GM23338 (cell line): ENCODE measurements at regions not wholly inside any gene's neighbourhood (a gene's known extent, or its start where the extent isn't known, plus 50 kb on each side); places are given as distances from the start of the nearest gene placed in this dataset.

Source experiments
- ATAC-seq: fragments of 200-7000 bp; cut with Tn5 transposase; 3 replicates; pipeline ENCODE4 v1.9.1; 2020
- DNase-seq: peaks from one replicate; pipeline ENCODE4 v3.0.0-alpha.2; 2015; ENCODE audit warnings: low spot score
- H2AFZ ChIP-seq: fragments of 200-600 bp; sonication (generic); 2 replicates; pipeline ENCODE4 v1.8.0; 2016; ENCODE audit warnings: antibody characterized with exemption, mild to moderate bottlenecking, moderate library complexity
- H3F3A ChIP-seq: fragments of 200-600 bp; sonication (generic); replicated peaks from 2 replicates; pipeline ENCODE4 v1.8.0; 2017; ENCODE audit warnings: antibody characterized with exemption, mixed run types, low read depth
- H3K27ac ChIP-seq: fragments of 200-600 bp; sonication (generic); 2 replicates; pipeline ENCODE4 v1.6.1; 2016; ENCODE audit warnings: low read depth
- H3K27me3 ChIP-seq: fragments of 200-600 bp; sonication (generic); 2 replicates; pipeline ENCODE4 v1.8.0; 2016; ENCODE audit warnings: mild to moderate bottlenecking, mixed run types, moderate library complexity; ENCODE audit not compliant: insufficient read depth
- H3K36me3 ChIP-seq: fragments of 200-600 bp; sonication (generic); 2 replicates; pipeline ENCODE4 v1.8.0; 2016; ENCODE audit warnings: mild to moderate bottlenecking; ENCODE audit not compliant: insufficient read depth
- H3K4me1 ChIP-seq: fragments of 200-600 bp; sonication (generic); 2 replicates; pipeline ENCODE4 v1.8.0; 2016; ENCODE audit warnings: mild to moderate bottlenecking, moderate library complexity; ENCODE audit not compliant: insufficient read depth
- H3K4me2 ChIP-seq: fragments of 200-600 bp; sonication (generic); 2 replicates; pipeline ENCODE4 v1.7.1; 2017; ENCODE audit warnings: mixed run types
- H3K4me3 ChIP-seq: fragments of 200-600 bp; sonication (generic); 2 replicates; pipeline ENCODE4 v1.6.1; 2016; ENCODE audit warnings: mixed run types
- H3K79me2 ChIP-seq: fragments of 200-600 bp; sonication (generic); replicated peaks from 2 replicates; pipeline ENCODE4 v1.8.0; 2017; ENCODE audit warnings: mild to moderate bottlenecking; ENCODE audit not compliant: insufficient read depth
- H3K9me2 ChIP-seq: fragments of 200-600 bp; sonication (generic); 2 replicates; pipeline ENCODE4 v1.8.0; 2017; ENCODE audit not compliant: insufficient read depth
- H4K20me1 ChIP-seq: fragments of 200-600 bp; sonication (generic); replicated peaks from 2 replicates; pipeline ENCODE4 v1.8.0; 2017; ENCODE audit warnings: mild to moderate bottlenecking; ENCODE audit not compliant: insufficient read depth
- H3K27ac Mint-ChIP-seq: 2 replicates; pipeline ENCODE4 v1.8.0; 2020; ENCODE audit warnings: inconsistent platforms, mild to moderate bottlenecking, moderate library complexity, mixed read lengths
- H3K27me3 Mint-ChIP-seq: 3 replicates; pipeline ENCODE4 v1.8.0; 2022; ENCODE audit warnings: low read depth, mild to moderate bottlenecking, moderate library complexity, mixed read lengths, inconsistent platforms; ENCODE audit not compliant: insufficient read depth, poor library complexity
- H3K36me3 Mint-ChIP-seq: 3 replicates; pipeline ENCODE4 v1.8.0; 2021; ENCODE audit warnings: low read depth, mild to moderate bottlenecking, inconsistent platforms, moderate library complexity, mixed read lengths
- H3K4me1 Mint-ChIP-seq: 3 replicates; pipeline ENCODE4 v1.8.0; 2020; ENCODE audit warnings: mild to moderate bottlenecking, inconsistent platforms, mixed read lengths
- H3K4me3 Mint-ChIP-seq: 3 replicates; pipeline ENCODE4 v1.8.0; 2021; ENCODE audit warnings: moderate library complexity, mild to moderate bottlenecking, inconsistent platforms, mixed read lengths
- H3K9me3 Mint-ChIP-seq: 3 replicates; pipeline ENCODE4 v1.8.0; 2020; ENCODE audit warnings: moderate library complexity, mild to moderate bottlenecking, inconsistent platforms, mixed read lengths
- CREB1 ChIP-seq: fragments of 250-450 bp; sonication (Bioruptor Pico); IDR thresholded peaks from 2 replicates; pipeline ENCODE4 v1.5.0; 2020; ENCODE audit warnings: low read depth, mild to moderate bottlenecking, moderate library complexity
- CTCF ChIP-seq, 2 experiments: fragments of 200-600 bp in 1 of 2; sonication (generic) in 1 of 2; conservative IDR thresholded peaks; 2 replicates each; pipeline versions ENCODE4 v1.5.1 to v1.6.1; 2016 to 2017; ENCODE audit warnings: antibody characterized with exemption in 2 of 2, low read depth in 2 of 2, mild to moderate bottlenecking in 2 of 2, moderate library complexity in 1 of 2
- EZH2phosphoT487 ChIP-seq: fragments of 200-600 bp; sonication (generic); IDR thresholded peaks from one replicate; pipeline ENCODE4 v1.8.1; 2018; ENCODE audit warnings: antibody characterized with exemption; ENCODE audit not compliant: unreplicated experiment
- NANOG ChIP-seq: IDR thresholded peaks from 2 replicates; pipeline ENCODE4 v1.6.1; 2016; ENCODE audit warnings: antibody characterized with exemption, borderline replicate concordance
- POLR2AphosphoS5 ChIP-seq: IDR thresholded peaks from 2 replicates; pipeline ENCODE4 v1.6.1; 2016; ENCODE audit warnings: antibody characterized with exemption, low read depth
- REST ChIP-seq: IDR thresholded peaks from one replicate; pipeline ENCODE4 v1.6.1; 2018; ENCODE audit warnings: antibody characterized with exemption; ENCODE audit not compliant: unreplicated experiment
- STAT1 ChIP-seq: IDR thresholded peaks from one replicate; pipeline ENCODE4 v1.6.1; 2016; ENCODE audit warnings: antibody characterized with exemption; ENCODE audit not compliant: unreplicated experiment
- ZNF114 ChIP-seq: fragments of 250-450 bp; sonication (Bioruptor Pico); IDR thresholded peaks from 2 replicates; pipeline ENCODE4 v1.5.0; 2020; ENCODE audit warnings: mild to moderate bottlenecking, moderate library complexity
- ZNF331 ChIP-seq: fragments of 250-450 bp; sonication (Bioruptor Pico); IDR thresholded peaks from 2 replicates; pipeline ENCODE4 v1.5.0; 2020; ENCODE audit warnings: low read depth, mild to moderate bottlenecking, moderate library complexity
- TF ChIP-seq, protein P1 (sequence below): IDR thresholded peaks from 2 replicates; pipeline ENCODE4 v1.6.1; 2016; ENCODE audit warnings: antibody characterized with exemption

DNA sequence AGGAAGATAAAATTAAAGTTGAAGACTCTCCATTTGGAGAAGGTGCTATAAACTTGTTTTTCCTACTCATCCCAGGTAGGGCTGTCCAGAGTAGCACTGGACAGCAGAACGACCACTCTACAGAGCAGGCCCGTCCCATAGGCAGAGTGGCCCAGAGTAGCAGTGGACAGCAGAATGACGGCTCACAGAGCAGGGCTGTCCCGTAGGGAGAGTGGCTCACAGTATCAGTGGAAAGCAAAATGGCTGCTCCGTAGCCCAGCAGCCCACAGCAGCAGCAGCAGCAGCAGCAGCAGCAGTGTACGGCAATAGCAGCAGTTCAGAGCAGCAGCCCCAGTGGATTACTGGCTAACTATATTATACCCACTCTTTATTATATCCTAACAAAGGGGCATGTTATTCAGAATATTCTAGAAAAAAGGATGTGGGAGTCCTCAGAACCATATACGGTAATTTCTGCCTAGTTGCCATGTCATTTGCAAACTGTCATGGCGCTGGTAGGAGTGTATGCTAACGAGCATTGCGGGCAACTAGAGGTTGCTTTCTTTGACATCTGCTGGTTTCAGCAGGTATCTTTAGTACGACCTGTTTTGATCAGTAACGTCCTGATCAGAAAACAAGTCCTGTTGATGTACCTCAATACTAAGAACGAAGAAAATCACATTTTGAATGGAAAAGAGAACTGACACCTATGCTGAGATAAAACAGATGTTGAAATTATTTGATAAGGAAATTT lies 567.3 kb downstream of the SLC16A7 start:
- TF ChIP-seq CTCF (conservative IDR thresholded peaks at IDR 0.05; ENCODE audit: low read depth in 2 of 2) (no peak), ZNF114 (CRISPR knock-in tag) (no peak), STAT1 (no peak), ZNF331 (no peak), EZH2phosphoT487 (no peak), POLR2AphosphoS5 (no peak)
- Mint-ChIP-seq H3K9me3 (no peaks in the 10 kb centered on the region), H3K36me3 (no peaks in the 10 kb centered on the region), H3K4me3 (no peak overlapping the region), H3K4me1 (no peaks in the 10 kb centered on the region), H3K27ac (no peak overlapping the region), H3K27me3 (no peaks in the 10 kb centered on the region)
- H3K79me2 ChIP-seq = no peaks in the 10 kb centered on the region
- H3F3A ChIP-seq = no peaks in the 10 kb centered on the region
- no peaks in the 10 kb centered on the region for H3K27me3 ChIP-seq
- DNase-seq = peak; percentile 4
- no peaks in the 10 kb centered on the region for H3K36me3 ChIP-seq
- H3K27ac ChIP-seq = no peak overlapping the region
- no peak overlapping the region; the same call in 1 of the 2 replicates for H2AFZ ChIP-seq
- peak; percentile 48; the same call in 2 of the 3 replicates for ATAC-seq
- H4K20me1 ChIP-seq = no peaks in the 10 kb centered on the region
- no peak overlapping the region for H3K4me3 ChIP-seq
- H3K9me2 ChIP-seq = no peaks in the 10 kb centered on the region
- no peak overlapping the region for H3K4me2 ChIP-seq
- H3K4me1 ChIP-seq = no peaks in the 10 kb centered on the region

GRCh38 chr12:60165781-60166180 lies 570.0 kb downstream of the SLC16A7 start:
- Histone ChIP-seq H3K9me2 (no peaks in the 10 kb centered on the region), H3K36me3 (no peaks in the 10 kb centered on the region), H3K4me1 (no peaks in the 10 kb centered on the region), H3K27me3 (no peaks in the 10 kb centered on the region), H3K4me2 (no peak overlapping the region), H3K27ac (no peak overlapping the region), H3F3A (no peaks in the 10 kb centered on the region), H3K4me3 (no peak overlapping the region), H3K79me2 (no peaks in the 10 kb centered on the region), H2AFZ (no peak overlapping the region), H4K20me1 (no peaks in the 10 kb centered on the region)
- ATAC-seq (no peak), DNase-seq (no peak)
- Mint-ChIP-seq H3K4me1 (no peaks in the 10 kb centered on the region), H3K27ac (no peak overlapping the region; the same call in 1 of the 2 replicates), H3K36me3 (no peaks in the 10 kb centered on the region), H3K9me3 (no peaks in the 10 kb centered on the region), H3K27me3 (no peaks in the 10 kb centered on the region), H3K4me3 (no peak overlapping the region)
- no peak for TF ChIP-seq NANOG
- TF ChIP-seq STAT1 = no peak
- TF ChIP-seq, protein P1, sequence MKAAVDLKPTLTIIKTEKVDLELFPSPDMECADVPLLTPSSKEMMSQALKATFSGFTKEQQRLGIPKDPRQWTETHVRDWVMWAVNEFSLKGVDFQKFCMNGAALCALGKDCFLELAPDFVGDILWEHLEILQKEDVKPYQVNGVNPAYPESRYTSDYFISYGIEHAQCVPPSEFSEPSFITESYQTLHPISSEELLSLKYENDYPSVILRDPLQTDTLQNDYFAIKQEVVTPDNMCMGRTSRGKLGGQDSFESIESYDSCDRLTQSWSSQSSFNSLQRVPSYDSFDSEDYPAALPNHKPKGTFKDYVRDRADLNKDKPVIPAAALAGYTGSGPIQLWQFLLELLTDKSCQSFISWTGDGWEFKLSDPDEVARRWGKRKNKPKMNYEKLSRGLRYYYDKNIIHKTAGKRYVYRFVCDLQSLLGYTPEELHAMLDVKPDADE = no peak
- no peak for TF ChIP-seq CREB1 (CRISPR knock-in tag)
- TF ChIP-seq REST = no peak
- no peak for TF ChIP-seq EZH2phosphoT487
- no peak for TF ChIP-seq CTCF (conservative IDR thresholded peaks at IDR 0.05; ENCODE audit: low read depth in 2 of 2)
- no peak for TF ChIP-seq ZNF331
